ENCODE measurements at regions not wholly inside any gene's neighbourhood (a gene's known extent, or its start where the extent isn't known, plus 50 kb on each side); places are given as distances from the start of the nearest gene placed in this dataset.

- peak; percentile 84 for ATAC-seq
- H3K4me2 ChIP-seq (ENCODE audit: low read length): peak overlapping the region; percentile 82
- H3K4me1 ChIP-seq (ENCODE audit: insufficient read depth, low read length): peaks cover 39% of the 10 kb centered on the region
Observed at GRCh38 chr6:4351520-4352321, 216.3 kb upstream of the ECI2 start.

DNA sequence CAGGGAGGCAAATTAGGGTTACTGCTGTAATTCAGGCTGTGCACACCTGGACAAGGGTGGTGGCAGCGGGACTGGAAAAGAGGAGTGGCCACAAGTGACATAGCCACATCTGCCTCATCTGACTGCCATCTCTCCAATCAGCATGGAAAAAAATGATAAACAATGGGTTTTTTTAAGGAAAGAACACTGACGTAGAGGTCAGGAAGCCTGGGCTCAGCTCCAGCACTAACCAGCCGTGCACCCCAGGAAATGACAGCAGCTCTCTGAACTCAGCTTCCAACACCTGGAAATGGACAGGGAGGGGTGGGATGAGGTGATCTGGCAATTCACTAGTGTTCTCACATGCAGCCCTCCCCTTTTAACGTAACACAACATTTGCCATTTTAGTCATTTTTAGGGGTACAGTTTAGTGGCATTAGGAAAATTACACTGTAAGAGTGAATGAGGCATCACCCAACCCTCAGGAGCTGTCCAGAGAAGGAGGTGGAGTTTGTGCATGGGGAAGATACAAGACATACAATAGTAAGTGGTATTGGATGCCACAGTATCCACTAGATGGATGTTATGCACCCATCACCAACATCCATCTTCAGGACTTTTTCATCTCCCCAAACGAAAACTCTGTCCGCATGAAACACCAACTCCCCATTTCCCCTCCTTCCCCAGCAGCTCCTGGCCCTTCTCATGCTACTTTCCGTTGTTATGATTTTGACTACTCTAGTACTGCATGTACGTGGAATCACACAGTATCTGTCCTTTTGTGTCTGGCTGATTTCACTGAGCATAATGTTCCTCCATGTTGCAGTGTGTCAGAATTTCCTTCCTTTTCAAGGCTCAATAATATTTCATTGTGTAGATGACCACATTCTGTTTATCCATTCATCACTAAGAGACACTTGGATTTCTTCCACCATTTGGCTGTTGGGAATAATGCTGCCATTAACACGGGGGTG lies 215.5 kb upstream of the ECI2 start:
- H3K9me3 ChIP-seq (ENCODE audit: low read length): no peaks in the 10 kb centered on the region
- H3K36me3 ChIP-seq (ENCODE audit: low read depth, low read length): no peaks in the 10 kb centered on the region
- peak overlapping the region; percentile 61; the same call in 1 of the 2 replicates for H3K4me3 ChIP-seq (ENCODE audit: low read length)
- TF ChIP-seq EZH2 (IDR thresholded peaks at IDR 0.05; ENCODE audit: low read length, unreplicated experiment) (no peak), EZH2phosphoT487 (IDR thresholded peaks at IDR 0.05; ENCODE audit: borderline replicate concordance, low read length) (no peak)
- TF ChIP-seq, protein P1, sequence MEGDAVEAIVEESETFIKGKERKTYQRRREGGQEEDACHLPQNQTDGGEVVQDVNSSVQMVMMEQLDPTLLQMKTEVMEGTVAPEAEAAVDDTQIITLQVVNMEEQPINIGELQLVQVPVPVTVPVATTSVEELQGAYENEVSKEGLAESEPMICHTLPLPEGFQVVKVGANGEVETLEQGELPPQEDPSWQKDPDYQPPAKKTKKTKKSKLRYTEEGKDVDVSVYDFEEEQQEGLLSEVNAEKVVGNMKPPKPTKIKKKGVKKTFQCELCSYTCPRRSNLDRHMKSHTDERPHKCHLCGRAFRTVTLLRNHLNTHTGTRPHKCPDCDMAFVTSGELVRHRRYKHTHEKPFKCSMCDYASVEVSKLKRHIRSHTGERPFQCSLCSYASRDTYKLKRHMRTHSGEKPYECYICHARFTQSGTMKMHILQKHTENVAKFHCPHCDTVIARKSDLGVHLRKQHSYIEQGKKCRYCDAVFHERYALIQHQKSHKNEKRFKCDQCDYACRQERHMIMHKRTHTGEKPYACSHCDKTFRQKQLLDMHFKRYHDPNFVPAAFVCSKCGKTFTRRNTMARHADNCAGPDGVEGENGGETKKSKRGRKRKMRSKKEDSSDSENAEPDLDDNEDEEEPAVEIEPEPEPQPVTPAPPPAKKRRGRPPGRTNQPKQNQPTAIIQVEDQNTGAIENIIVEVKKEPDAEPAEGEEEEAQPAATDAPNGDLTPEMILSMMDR (conservative IDR thresholded peaks at IDR 0.05; ENCODE audit: low read depth, low read length): no peak
- H3K4me2 ChIP-seq (ENCODE audit: low read length): peak overlapping the region; percentile 82
- H3K27ac ChIP-seq (ENCODE audit: low read length): peak overlapping the region; percentile 81
- H3F3A ChIP-seq (ENCODE audit: low read length, unreplicated experiment): no peaks in the 10 kb centered on the region
- CTCF ChIA-PET: interaction anchor here (0.6 to 1.0 kb wide), 2 partner anchors 69 to 77 kb away, joined by 3 read pairs; no protein-coding TSS in a partner anchor
- no peaks in the 10 kb centered on the region for H3K9me2 ChIP-seq (replicated peaks; ENCODE audit: low read length)
- no peak overlapping the region; the same call in 1 of the 2 replicates for H2AFZ ChIP-seq (ENCODE audit: low read length)
- H3K79me2 ChIP-seq (ENCODE audit: low read length): no peaks in the 10 kb centered on the region
- intact Hi-C loops (cut with micrococcal nuclease): loop anchor here (2.0 to 10.0 kb wide), 4 partner anchors 30 to 424 kb away; partner anchors contain the start of gene CDYL
- H3K9ac ChIP-seq (ENCODE audit: low read length): peak overlapping the region; percentile 60; the same call in 1 of the 2 replicates
- no peak for ATAC-seq
- BruUV-seq (replicated peaks): no TSS peak
- no peak for DNase-seq
- POLR2A ChIA-PET (ENCODE audit: unreplicated experiment): interaction anchor here (0.6 to 1.0 kb wide), 3 partner anchors 29 to 45 kb away, joined by 3 to 4 read pairs (median 4); no protein-coding TSS in a partner anchor
- no peaks in the 10 kb centered on the region for H4K20me1 ChIP-seq (ENCODE audit: low read length)
- peaks cover 38% of the 10 kb centered on the region for H3K4me1 ChIP-seq (ENCODE audit: insufficient read depth, low read length)
- no peaks in the 10 kb centered on the region for H3K27me3 ChIP-seq (ENCODE audit: low read length)

More at GRCh38 chr6:4351520-4352321, 216.3 kb upstream of the ECI2 start:
- Histone ChIP-seq H3K9me2 (replicated peaks; ENCODE audit: low read length) (no peaks in the 10 kb centered on the region), H3K27me3 (ENCODE audit: low read length) (no peaks in the 10 kb centered on the region), H3K79me2 (ENCODE audit: low read length) (no peaks in the 10 kb centered on the region), H3K4me3 (ENCODE audit: low read length) (peak overlapping the region; percentile 61), H3K9me3 (ENCODE audit: low read length) (no peaks in the 10 kb centered on the region), H3K9ac (ENCODE audit: low read length) (peak overlapping the region; percentile 60), H3K36me3 (ENCODE audit: low read depth, low read length) (no peaks in the 10 kb centered on the region), H3K27ac (ENCODE audit: low read length) (peak overlapping the region; percentile 81), H2AFZ (ENCODE audit: low read length) (peak overlapping the region; percentile 85), H4K20me1 (ENCODE audit: low read length) (no peaks in the 10 kb centered on the region), H3F3A (ENCODE audit: low read length, unreplicated experiment) (no peaks in the 10 kb centered on the region)
- TF ChIP-seq EZH2 (IDR thresholded peaks at IDR 0.05; ENCODE audit: low read length, unreplicated experiment) (no peak), EZH2phosphoT487 (IDR thresholded peaks at IDR 0.05; ENCODE audit: borderline replicate concordance, low read length) (no peak)
- TF ChIP-seq, protein P1 (conservative IDR thresholded peaks at IDR 0.05; ENCODE audit: low read depth, low read length): peak; percentile 29; the same call in 1 of the 2 replicates
- ChIA-PET POLR2A (ENCODE audit: unreplicated experiment) (interaction anchor here (0.6 to 1.0 kb wide), 3 partner anchors 31 to 45 kb away, joined by 3 to 10 read pairs (median 4); no protein-coding TSS in a partner anchor), CTCF (interaction anchor here (0.6 to 1.0 kb wide), 2 partner anchors 49 to 70 kb away, joined by 3 to 6 read pairs; no protein-coding TSS in a partner anchor)
- intact Hi-C loops (cut with micrococcal nuclease): loop anchor here (2.0 to 10.0 kb wide), 4 partner anchors 31 to 423 kb away; partner anchors contain the start of gene CDYL
- no TSS peak for BruUV-seq (replicated peaks)
- peak; percentile 88 for DNase-seq
